Kidney (tissue), 13 donors: ENCODE measurements at regions not wholly inside any gene's neighbourhood (a gene's known extent, or its start where the extent isn't known, plus 50 kb on each side); places are given as distances from the start of the nearest gene placed in this dataset.

Experiments
- DNase-seq, 5 donors: peaks; one replicate each; pipeline ENCODE4 v3.0.0-alpha.2; 2013 to 2020
- FAIRE-seq: peaks from 2 replicates; lab custom pipeline; 2012; peaks lifted over from hg19 to GRCh38; lab: Jason Lieb, UNC
- H3K27ac ChIP-seq, 2 donors: one replicate each; pipeline ENCODE4 v1.7.0; 2013; ENCODE audit warnings: low read depth in 2 of 2, low read length in 2 of 2, inconsistent platforms in 1 of 2
- H3K27me3 ChIP-seq: one replicate; pipeline ENCODE4 v1.7.1; 2013; ENCODE audit warnings: low read length, inconsistent platforms; ENCODE audit not compliant: control insufficient read depth, insufficient read depth
- H3K36me3 ChIP-seq, 3 donors: one replicate each; pipeline versions ENCODE4 v1.7.0 to v1.7.1; 2013; ENCODE audit warnings: low read length in 3 of 3, control low read depth in 1 of 3, inconsistent platforms in 1 of 3; ENCODE audit not compliant: insufficient read depth in 3 of 3, control insufficient read depth in 2 of 3
- H3K4me1 ChIP-seq, 3 donors: one replicate each; pipeline versions ENCODE4 v1.7.0 to v1.7.1; 2013; ENCODE audit warnings: low read length in 3 of 3, inconsistent platforms in 1 of 3, low read depth in 1 of 3; ENCODE audit not compliant: control insufficient read depth in 2 of 3, insufficient read depth in 2 of 3
- H3K4me3 ChIP-seq, 3 donors: one replicate each; pipeline versions ENCODE4 v1.7.0 to v1.8.1; 2013; ENCODE audit warnings: low read length in 3 of 3, control low read depth in 1 of 3, inconsistent platforms in 1 of 3
- H3K9ac ChIP-seq, 3 donors: one replicate each; pipeline versions ENCODE4 v1.7.0 to v1.7.1; 2013; ENCODE audit warnings: low read length in 3 of 3, control low read depth in 1 of 3, inconsistent platforms in 1 of 3
- H3K9me3 ChIP-seq, 3 donors: one replicate each; pipeline versions ENCODE4 v1.7.0 to v1.7.1; 2013; ENCODE audit warnings: low read length in 3 of 3, control low read depth in 1 of 3, inconsistent platforms in 1 of 3; ENCODE audit not compliant: control insufficient read depth in 2 of 3, insufficient read depth in 1 of 3
- CTCF ChIP-seq: IDR thresholded peaks from 3 replicates; pipeline ENCODE4 v1.5.1; 2012; ENCODE audit warnings: mild to moderate bottlenecking, moderate library complexity, borderline replicate concordance; ENCODE audit not compliant: insufficient read depth; ENCODE audit errors: extremely low read depth
- intact Hi-C: fragments of 100-400 bp; cut with DNase I; formaldehyde crosslinking; loops from one replicate; pipeline ENCODE4 v1.11.1; 2022
- donor health status: control.
- donor health status: control.
- donor health status: control.
- donor health status: control.
- donor health status: control.
- donor health status: DM: yes; HTN: yes; CAD: no.
- donor health status: Normal renal cell carcinoma (clear cell type).

- no peaks in the 10 kb centered on the region for H3K36me3 ChIP-seq
- no peak overlapping the region for H3K27ac ChIP-seq
- H3K27me3 ChIP-seq: no peaks in the 10 kb centered on the region
- no peak for DNase-seq
- no peak for FAIRE-seq
- H3K4me1 ChIP-seq: no peaks in the 10 kb centered on the region
- H3K9ac ChIP-seq: no peak overlapping the region
- no peaks in the 10 kb centered on the region for H3K9me3 ChIP-seq
- intact Hi-C loops: no loop called here
- no peak for TF ChIP-seq CTCF
- no peak overlapping the region for H3K4me3 ChIP-seq
Observed at GRCh38 chr2:180675170-180675569, 305.2 kb upstream of the UBE2E3 start.

GRCh38 chr2:180672377-180672776 is 308.0 kb upstream of the UBE2E3 start:
- H3K36me3 ChIP-seq: no peaks in the 10 kb centered on the region
- DNase-seq (no peak), FAIRE-seq (no peak)
- intact Hi-C loops: no loop called here
- H3K4me1 ChIP-seq: no peaks in the 10 kb centered on the region
- no peak overlapping the region for H3K9ac ChIP-seq
- TF ChIP-seq CTCF: no peak
- no peak overlapping the region for H3K4me3 ChIP-seq
- H3K27ac ChIP-seq: no peak overlapping the region
- no peaks in the 10 kb centered on the region for H3K27me3 ChIP-seq
- no peaks in the 10 kb centered on the region for H3K9me3 ChIP-seq

- intact Hi-C loops: no loop called here
- no peak for TF ChIP-seq CTCF
- Histone ChIP-seq H3K9me3 (no peaks in the 10 kb centered on the region), H3K27ac (no peak overlapping the region), H3K4me3 (no peak overlapping the region), H3K4me1 (no peaks in the 10 kb centered on the region), H3K36me3 (no peaks in the 10 kb centered on the region), H3K9ac (no peak overlapping the region), H3K27me3 (no peaks in the 10 kb centered on the region)
- peak in 1 of 5 donors; percentile 33 for DNase-seq
- no peak for FAIRE-seq
Observed at GRCh38 chr2:180670302-180671003, 310.0 kb upstream of the UBE2E3 start.

GRCh38 chr2:180669016-180669415 is 311.4 kb upstream of the UBE2E3 start:
- Histone ChIP-seq H3K4me1 (no peaks in the 10 kb centered on the region), H3K27ac (no peak overlapping the region), H3K9ac (no peak overlapping the region), H3K4me3 (no peak overlapping the region), H3K9me3 (no peaks in the 10 kb centered on the region), H3K27me3 (no peaks in the 10 kb centered on the region), H3K36me3 (no peaks in the 10 kb centered on the region)
- FAIRE-seq: no peak
- no peak for TF ChIP-seq CTCF
- intact Hi-C loops: no loop called here
- peak in 2 of 5 donors; percentile 67 to 82 for DNase-seq
